Superior temporal gyrus (tissue), 1 donor: ENCODE measurements at regions not wholly inside any gene's neighbourhood (a gene's known extent, or its start where the extent isn't known, plus 50 kb on each side); places are given as distances from the start of the nearest gene placed in this dataset.
"Not testable (repeated sequence)": the region's sequence is repeated elsewhere in the genome, so short reads cannot be mapped to it uniquely, and the experiment has no call there.

Source experiments
- DNase-seq: peaks from one replicate; pipeline ENCODE4 v3.0.0-alpha.2; 2016; ENCODE audit errors: extremely low spot score

DNA sequence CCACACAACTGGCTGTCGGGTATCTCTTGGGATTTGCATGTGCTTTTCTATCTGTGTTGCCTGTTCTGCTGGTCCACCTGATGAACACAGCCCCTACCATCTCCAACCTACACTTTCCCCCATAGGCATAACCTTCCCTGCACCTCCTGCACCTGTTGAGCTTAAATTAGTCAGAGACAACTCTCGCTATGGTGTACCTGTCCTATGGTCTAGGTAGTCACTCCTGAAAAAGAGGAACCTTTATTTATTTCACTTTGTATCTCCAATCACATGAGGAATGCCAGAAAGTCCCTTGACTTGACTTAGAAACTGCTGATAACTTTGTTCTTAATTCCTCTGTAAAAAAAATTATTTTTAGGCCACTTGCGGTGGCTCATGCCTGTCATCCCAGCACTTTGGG, 338.1 kb downstream of the DHRSX start:
- DNase-seq: no peak

DNA sequence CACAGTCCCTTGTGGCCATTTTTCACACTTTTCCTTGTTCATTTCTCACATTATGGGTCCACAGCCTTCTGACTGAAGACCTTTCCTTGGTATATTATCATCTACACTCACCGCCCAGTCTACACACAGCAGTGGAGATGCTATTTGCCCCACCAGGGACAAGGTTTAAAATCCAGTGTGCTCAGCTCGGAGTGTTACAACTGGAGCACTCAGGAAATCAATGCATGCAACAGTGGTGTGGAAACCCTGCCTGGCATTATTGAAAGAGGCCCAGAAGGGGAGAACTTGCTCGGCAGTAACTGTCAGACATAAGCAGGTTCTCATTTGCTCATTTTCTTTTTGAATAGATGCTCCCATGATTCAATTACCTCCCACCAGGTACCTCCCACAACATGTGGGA, 340.9 kb downstream of the DHRSX start:
- no peak for DNase-seq

DNA sequence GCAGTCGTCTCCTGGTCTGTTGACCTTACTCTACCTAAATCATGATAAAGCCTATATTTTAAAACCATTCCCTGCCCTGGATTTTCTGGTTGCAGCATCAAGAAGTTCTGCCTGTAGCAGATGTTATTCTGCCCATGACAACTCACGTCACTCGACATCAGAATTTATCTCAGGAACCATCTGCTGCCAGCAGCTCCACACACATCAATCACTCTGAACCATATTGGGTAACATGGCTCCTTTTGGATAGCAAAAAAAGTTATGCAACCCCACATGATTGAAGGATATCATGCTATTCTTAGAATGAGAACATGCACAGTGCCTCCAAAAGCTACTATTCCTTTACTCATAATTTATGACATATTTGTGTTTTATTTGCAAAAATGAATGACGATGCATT, 341.4 kb downstream of the DHRSX start:
- no peak for DNase-seq

DNA sequence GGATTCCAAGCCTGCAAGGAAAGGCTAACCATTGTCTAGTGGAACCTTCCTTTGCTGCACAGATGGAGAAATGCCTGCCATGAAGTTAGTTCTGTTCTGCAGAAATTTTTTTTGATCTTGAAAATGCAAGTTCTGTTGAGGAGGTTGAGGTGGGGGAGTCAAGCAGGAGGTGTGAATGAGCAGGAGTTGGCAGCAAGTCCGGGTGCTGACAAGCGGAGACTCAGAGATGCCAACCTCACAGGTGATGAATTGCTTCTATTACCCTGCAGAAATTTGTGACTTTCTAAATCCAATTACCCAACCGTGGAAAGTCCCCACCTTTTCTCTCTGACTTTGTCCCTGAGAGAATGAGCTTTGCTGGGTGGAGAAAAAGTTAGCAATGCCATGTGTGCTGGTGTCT, 350.1 kb downstream of the DHRSX start:
- peak; percentile 32 for DNase-seq

DNA sequence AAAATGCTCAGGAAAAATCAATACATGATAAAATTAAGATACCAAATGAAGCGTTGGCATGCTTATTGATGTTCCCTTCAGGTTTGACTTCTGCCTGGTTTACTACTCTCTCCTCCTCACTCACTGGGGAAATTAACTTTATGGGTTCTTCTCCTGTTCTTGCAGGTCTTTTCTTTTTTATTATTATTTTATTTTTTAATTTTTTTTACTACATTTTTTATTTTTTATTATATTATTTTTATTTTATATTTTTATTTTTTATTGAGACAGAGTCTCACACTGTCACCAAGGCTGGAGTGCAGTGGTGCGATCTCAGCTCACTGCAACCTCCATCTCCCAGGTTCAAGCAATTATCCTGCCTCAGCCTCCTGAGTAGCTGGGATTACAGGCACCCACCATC, 350.8 kb downstream of the DHRSX start:
- DNase-seq: not testable (repeated sequence)

DNA sequence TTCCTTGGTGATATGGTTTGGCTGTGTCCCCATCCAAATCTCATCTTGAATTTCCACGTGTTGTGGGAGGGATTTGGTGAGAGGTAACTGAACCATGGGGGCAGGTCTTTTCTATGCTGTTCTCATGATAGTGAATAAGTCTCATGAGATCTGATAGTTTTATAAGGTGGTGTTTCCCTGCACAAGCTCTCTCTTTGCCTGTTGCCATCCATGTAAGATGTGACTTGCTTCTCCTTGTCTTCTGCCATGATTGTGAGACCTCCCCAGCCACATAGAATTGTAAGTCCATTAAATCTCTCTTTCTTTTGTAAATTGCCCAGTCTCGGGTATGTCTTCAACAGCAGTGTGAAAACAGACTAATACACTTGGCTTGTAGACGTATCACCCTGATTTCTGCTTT, 351.7 kb downstream of the DHRSX start:
- DNase-seq: not testable (repeated sequence)

DNA sequence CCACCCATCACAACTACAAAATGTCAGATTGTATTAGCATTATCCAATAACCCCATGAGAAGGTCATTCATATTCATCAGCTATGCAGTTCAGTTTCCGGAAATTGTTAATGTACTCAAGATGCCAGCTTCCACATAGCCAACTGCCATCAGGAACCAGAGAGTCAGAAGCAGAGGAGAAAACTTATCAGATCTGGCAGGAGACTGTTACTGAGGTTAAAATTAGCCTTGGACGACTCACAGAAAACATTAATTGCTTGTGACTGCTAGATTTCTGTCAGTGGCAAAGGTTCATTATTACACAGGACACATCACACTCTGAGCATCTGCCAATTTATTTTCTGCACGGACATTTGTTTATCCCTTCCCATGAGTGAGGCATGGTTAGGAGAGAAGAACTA, 352.8 kb downstream of the DHRSX start:
- DNase-seq: no peak

DNA sequence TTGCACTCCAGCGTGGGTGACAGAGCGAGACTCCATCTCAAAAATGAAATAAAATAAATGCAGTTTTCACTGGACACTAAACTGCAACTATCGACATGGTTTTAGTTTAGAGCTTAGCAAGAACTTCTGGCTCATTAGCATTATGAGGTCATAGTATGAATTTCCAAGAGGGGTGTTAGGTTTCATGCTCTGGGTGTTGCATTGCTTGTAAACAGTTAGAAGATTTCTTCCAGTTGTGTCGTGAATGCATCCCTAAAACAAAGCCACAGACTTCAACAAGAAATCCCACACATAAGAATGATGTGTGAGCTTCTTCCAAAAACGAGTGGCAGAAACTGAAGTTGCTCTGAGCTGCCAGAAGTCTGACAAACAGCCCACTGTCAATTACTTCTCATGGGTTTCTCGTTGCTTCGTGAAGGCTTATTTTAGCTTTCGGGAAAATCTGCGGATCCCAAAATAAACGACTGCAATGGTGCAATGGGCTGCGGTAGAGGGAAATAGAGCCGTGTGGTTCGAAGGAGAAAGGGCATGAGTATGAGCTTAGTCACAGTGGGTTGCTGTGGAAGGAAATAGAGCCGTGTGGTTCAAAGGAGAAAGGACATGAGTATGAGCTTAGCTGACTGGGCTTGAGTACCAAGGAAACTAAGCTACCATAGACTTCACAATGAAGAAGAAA, 354.9 kb downstream of the DHRSX start:
- peak; percentile 35 for DNase-seq

DNA sequence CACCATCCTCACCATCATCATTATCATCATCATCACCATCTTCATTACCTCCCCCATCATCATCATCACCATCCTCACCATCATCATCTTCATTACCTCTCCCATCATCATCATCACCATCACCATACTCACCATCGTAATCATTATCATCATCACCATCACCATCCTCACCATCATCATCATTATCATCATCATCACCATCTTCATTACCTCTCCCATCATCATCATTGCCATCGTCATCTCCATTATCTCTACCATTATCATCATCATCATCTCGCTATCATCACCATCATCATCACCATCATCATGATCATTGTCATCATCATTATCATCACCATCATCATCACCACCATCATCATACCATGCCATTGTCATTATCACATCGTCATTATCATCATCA, 362.9 kb downstream of the DHRSX start:
- no peak for DNase-seq

DNA sequence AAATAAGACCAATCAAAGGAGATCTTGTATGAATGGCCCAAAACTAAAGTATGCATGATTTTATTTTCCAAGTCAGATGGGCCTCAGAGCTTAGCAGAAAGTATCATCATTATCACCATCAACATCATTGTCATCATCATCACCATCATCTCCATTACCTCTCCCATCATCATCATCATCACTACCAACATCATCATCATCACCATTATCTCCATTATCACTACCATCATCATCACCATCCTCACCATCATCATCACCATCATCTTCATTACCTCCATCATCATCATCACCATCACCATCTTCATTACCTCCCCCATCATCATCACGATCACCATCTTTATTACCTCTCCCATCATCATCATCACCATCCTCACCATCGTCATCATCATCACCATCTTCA, 363.9 kb downstream of the DHRSX start:
- DNase-seq: no peak

DNA sequence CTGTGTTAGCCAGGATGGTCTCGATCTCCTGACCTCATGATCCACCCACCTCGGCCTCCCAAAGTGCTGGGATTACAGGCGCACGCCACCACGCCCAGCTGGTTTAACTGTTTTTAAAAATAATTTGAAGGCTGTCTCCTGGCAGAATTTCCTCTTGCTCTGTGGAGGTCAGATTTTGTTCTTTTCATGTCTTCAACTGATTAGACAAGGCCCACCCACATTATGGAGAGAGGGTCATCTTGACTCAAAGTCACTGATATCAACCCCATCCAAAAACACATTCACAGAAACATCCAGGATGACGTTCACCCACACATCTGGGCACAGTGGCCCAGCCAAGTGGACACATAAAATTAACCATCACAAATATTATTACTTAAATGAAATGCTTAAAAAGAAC, 365.4 kb downstream of the DHRSX start:
- no peak for DNase-seq

DNA sequence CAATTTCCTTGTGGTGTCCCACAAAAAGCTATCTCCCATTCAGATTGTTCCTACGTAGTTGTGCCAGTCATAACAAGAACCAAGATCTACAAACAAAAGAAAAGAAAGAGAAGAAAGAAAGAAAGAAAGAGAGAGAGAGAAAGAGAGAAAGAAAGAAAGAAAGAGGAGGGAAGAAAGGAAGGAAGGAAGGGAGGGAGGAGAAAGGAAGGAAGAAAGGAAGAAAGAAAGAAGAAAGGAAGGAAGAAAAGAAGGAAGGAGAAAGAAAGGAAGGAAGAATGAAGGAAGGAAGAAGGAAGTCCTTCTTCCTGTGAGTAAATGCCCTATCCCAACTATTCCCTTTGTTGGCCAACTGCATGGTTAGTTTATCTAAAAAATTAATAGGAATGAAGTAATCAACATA, 366.0 kb downstream of the DHRSX start:
- DNase-seq: no peak
